ENCODE measurements at regions not wholly inside any gene's neighbourhood (a gene's known extent, or its start where the extent isn't known, plus 50 kb on each side); places are given as distances from the start of the nearest gene placed in this dataset.

DNA sequence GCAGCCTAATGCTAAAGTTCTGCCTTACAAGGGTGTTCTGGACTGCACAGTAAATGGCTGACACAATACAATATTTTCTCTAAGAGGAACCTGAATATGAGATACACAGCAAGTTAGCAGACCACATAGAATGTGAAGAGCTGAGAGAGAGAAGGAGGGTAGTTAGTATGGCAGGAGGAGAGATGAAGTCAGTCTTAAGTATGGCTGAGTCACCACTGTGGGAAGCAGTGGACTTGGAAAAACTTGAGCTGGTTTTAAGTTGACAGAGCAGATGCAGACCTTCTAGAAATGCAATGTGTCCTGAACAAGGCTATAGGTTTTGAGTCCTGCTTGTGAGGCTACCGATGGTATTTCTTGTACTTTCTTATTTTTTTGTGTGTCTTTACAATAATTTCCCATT lies 172.5 kb downstream of the SH2D1A start:
- TF ChIP-seq EP300 (IDR thresholded peaks at IDR 0.05) (no peak), POLR2A (IDR thresholded peaks at IDR 0.05) (no peak)
- TF ChIP-seq, protein P1, sequence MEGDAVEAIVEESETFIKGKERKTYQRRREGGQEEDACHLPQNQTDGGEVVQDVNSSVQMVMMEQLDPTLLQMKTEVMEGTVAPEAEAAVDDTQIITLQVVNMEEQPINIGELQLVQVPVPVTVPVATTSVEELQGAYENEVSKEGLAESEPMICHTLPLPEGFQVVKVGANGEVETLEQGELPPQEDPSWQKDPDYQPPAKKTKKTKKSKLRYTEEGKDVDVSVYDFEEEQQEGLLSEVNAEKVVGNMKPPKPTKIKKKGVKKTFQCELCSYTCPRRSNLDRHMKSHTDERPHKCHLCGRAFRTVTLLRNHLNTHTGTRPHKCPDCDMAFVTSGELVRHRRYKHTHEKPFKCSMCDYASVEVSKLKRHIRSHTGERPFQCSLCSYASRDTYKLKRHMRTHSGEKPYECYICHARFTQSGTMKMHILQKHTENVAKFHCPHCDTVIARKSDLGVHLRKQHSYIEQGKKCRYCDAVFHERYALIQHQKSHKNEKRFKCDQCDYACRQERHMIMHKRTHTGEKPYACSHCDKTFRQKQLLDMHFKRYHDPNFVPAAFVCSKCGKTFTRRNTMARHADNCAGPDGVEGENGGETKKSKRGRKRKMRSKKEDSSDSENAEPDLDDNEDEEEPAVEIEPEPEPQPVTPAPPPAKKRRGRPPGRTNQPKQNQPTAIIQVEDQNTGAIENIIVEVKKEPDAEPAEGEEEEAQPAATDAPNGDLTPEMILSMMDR (IDR thresholded peaks at IDR 0.05), result no peak
